Karpas-422 (cell line): ENCODE measurements at regions not wholly inside any gene's neighbourhood (a gene's known extent, or its start where the extent isn't known, plus 50 kb on each side); places are given as distances from the start of the nearest gene placed in this dataset.

Experiments used
- DNase-seq: peaks from one replicate; pipeline ENCODE4 v3.0.0-alpha.2; 2015
- H2AFZ ChIP-seq: fragments of 200-600 bp; sonication (generic); 2 replicates; pipeline ENCODE4 v1.6.1; 2014; ENCODE audit warnings: antibody characterized with exemption, low read length, mixed read lengths
- H3K27ac ChIP-seq: fragments of 200-600 bp; sonication (generic); 2 replicates; pipeline ENCODE4 v1.5.1; 2014; ENCODE audit warnings: mild to moderate bottlenecking, low read length, moderate library complexity
- H3K27me3 ChIP-seq: fragments of 200-600 bp; sonication (generic); 2 replicates; pipeline ENCODE4 v1.6.1; 2014; ENCODE audit warnings: low read length, mixed read lengths
- H3K36me3 ChIP-seq: fragments of 200-600 bp; sonication (generic); 2 replicates; pipeline ENCODE4 v1.6.1; 2014; ENCODE audit warnings: low read length, mixed read lengths; ENCODE audit not compliant: insufficient read depth
- H3K4me1 ChIP-seq: fragments of 200-600 bp; sonication (generic); 2 replicates; pipeline ENCODE4 v1.6.1; 2014; ENCODE audit warnings: mild to moderate bottlenecking, low read length, mixed read lengths
- H3K4me2 ChIP-seq: fragments of 200-600 bp; sonication (generic); 2 replicates; pipeline ENCODE4 v1.6.1; 2014; ENCODE audit warnings: low read length, low read depth, mild to moderate bottlenecking; ENCODE audit not compliant: poor library complexity, severe bottlenecking
- H3K4me3 ChIP-seq: fragments of 200-600 bp; sonication (generic); 2 replicates; pipeline ENCODE4 v1.5.1; 2014; ENCODE audit warnings: mild to moderate bottlenecking, antibody characterized with exemption, low read length, mixed read lengths
- H3K79me2 ChIP-seq: fragments of 200-600 bp; sonication (generic); 2 replicates; pipeline ENCODE4 v1.6.1; 2014; ENCODE audit warnings: mild to moderate bottlenecking, low read length, mixed read lengths
- H3K9ac ChIP-seq: fragments of 200-600 bp; sonication (generic); 2 replicates; pipeline ENCODE4 v1.6.0; 2014; ENCODE audit warnings: low read length
- H3K9me2 ChIP-seq: fragments of 200-600 bp; sonication (generic), shearing (Covaris generic); replicated peaks from 2 replicates; pipeline ENCODE4 v1.6.0; 2014; ENCODE audit warnings: mild to moderate bottlenecking, low read length, moderate library complexity; ENCODE audit not compliant: insufficient read depth
- H3K9me3 ChIP-seq: fragments of 300-700, 200-600 bp; sonication (generic); 2 replicates; pipeline ENCODE4 v1.6.1; 2014; ENCODE audit warnings: low read length, mixed read lengths
- H4K20me1 ChIP-seq: fragments of 200-600 bp; sonication (generic); 2 replicates; pipeline ENCODE4 v1.6.1; 2014; ENCODE audit warnings: mild to moderate bottlenecking, antibody characterized with exemption, low read length, low read depth; ENCODE audit not compliant: insufficient read depth

DNA sequence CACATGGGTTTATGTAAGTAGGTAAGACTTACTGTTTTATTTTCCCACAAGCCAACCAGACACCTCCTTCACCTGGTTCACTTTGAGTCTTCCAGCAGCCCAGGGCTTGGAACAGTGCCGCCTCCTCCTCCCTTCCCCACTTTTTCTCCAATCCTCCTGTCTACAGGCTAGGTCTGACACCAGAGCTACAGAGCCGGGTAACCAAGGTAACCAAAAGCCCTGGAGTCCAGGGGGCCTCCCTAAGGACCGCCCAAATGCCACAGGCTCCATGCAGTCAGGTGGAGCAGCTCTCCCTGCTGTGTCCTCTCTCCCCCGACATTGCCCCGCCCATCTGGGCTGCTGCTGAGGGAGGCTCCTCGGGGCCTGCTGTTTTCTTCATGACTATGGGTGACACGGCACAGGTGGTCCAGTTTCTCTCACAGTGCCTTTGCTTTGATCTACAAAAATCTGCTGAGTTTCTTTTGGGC is 138.0 kb upstream of the EFNA5 start:
- Histone ChIP-seq H3K9me2 (no peaks in the 10 kb centered on the region), H3K9ac (no peak overlapping the region), H3K4me2 (no peak overlapping the region), H4K20me1 (no peaks in the 10 kb centered on the region), H3K4me1 (no peaks in the 10 kb centered on the region), H3K79me2 (no peaks in the 10 kb centered on the region), H3K36me3 (no peaks in the 10 kb centered on the region), H3K4me3 (no peak overlapping the region), H3K9me3 (no peaks in the 10 kb centered on the region), H3K27me3 (no peaks in the 10 kb centered on the region), H2AFZ (no peak overlapping the region), H3K27ac (no peak overlapping the region)
- no peak for DNase-seq

GRCh38 chr5:107807431-107807830 is 136.7 kb upstream of the EFNA5 start:
- DNase-seq, result no peak
- Histone ChIP-seq H4K20me1 (no peaks in the 10 kb centered on the region), H3K4me1 (no peaks in the 10 kb centered on the region), H3K79me2 (no peaks in the 10 kb centered on the region), H3K36me3 (no peaks in the 10 kb centered on the region), H3K9ac (no peak overlapping the region), H3K9me3 (no peaks in the 10 kb centered on the region), H2AFZ (no peak overlapping the region), H3K4me3 (no peak overlapping the region), H3K4me2 (no peak overlapping the region), H3K9me2 (no peaks in the 10 kb centered on the region), H3K27ac (no peak overlapping the region), H3K27me3 (no peaks in the 10 kb centered on the region)

DNA sequence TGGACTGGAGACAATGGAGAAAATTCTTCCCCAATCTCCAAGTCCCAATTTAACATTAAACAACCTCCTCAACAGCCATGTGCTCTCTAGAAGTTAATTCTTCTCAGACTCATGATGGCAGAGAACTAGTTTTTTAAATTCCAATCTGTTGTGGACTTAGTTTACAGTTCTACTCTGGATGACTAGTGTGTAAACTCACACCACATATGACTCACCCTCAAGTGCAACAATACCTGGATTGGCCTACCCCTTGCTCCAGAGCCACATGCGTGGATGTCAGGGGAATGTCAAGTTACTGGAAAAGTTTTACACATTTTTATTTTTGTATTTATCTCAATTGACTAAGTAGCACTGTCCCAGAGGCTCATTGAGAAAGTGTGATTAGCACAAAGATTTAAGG is 136.0 kb upstream of the EFNA5 start:
- Histone ChIP-seq H3K9ac (no peak overlapping the region), H3K4me2 (no peak overlapping the region), H3K4me1 (no peaks in the 10 kb centered on the region), H2AFZ (no peak overlapping the region), H3K79me2 (no peaks in the 10 kb centered on the region), H3K27me3 (no peaks in the 10 kb centered on the region), H3K9me3 (no peaks in the 10 kb centered on the region), H3K27ac (no peak overlapping the region), H3K9me2 (no peaks in the 10 kb centered on the region), H3K36me3 (no peaks in the 10 kb centered on the region), H3K4me3 (no peak overlapping the region), H4K20me1 (no peaks in the 10 kb centered on the region)
- no peak for DNase-seq

- H3K9me3 ChIP-seq, result no peaks in the 10 kb centered on the region
- no peak overlapping the region for H3K9ac ChIP-seq
- no peaks in the 10 kb centered on the region for H3K4me1 ChIP-seq
- no peak overlapping the region for H3K27ac ChIP-seq
- H3K4me2 ChIP-seq, result no peak overlapping the region
- H3K36me3 ChIP-seq, result no peaks in the 10 kb centered on the region
- H4K20me1 ChIP-seq, result no peaks in the 10 kb centered on the region
- DNase-seq, result no peak
- H3K79me2 ChIP-seq, result no peaks in the 10 kb centered on the region
- no peaks in the 10 kb centered on the region for H3K27me3 ChIP-seq
- no peak overlapping the region for H2AFZ ChIP-seq
- no peak overlapping the region for H3K4me3 ChIP-seq
- no peaks in the 10 kb centered on the region for H3K9me2 ChIP-seq
These were observed 135.5 kb upstream of the EFNA5 start for GRCh38 chr5:107806271-107806670.

DNA sequence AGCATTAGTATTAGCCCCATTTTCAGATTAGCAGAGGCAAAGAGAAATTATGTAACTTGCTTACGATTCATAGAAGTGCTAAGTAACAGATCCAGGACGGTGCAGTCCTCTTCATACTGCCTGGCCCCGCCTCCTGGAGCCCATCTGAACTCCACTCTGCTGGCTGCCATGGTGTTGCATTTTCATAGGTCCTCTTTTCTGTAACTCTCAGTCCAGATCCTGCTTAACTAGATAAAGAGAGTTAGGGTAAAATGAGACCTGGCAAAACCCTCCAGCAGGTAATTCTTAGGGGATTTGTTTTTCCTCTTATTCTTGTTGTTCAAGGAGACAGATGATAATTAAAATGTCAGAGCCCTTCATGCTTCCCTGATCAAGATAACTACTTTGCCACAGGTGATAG is 135.1 kb upstream of the EFNA5 start:
- no peaks in the 10 kb centered on the region for H3K4me1 ChIP-seq

DNA sequence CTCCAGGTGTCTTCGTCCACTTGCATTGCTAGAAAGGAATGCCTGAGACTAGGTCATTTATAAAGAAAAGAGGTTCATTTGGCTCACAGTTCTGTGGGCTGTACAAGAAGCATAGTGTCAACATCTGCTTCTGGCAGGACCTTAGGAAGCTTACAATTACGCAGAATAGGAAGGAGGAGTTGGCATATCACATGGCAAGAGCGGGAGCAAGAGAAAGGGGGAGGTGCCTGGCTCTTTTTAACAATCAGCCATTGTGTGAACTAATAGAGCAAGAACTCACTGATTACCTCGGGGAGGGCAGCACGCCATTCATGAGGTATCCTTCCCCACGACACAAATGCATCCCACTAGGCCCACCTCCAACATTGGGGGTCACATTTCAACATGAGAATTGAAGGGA is 134.4 kb upstream of the EFNA5 start:
- no peak overlapping the region for H2AFZ ChIP-seq
- no peak overlapping the region for H3K27ac ChIP-seq
- H3K4me3 ChIP-seq, result no peak overlapping the region
- DNase-seq, result no peak
- no peaks in the 10 kb centered on the region for H3K9me3 ChIP-seq
- no peaks in the 10 kb centered on the region for H4K20me1 ChIP-seq
- H3K36me3 ChIP-seq, result no peaks in the 10 kb centered on the region
- no peak overlapping the region for H3K4me2 ChIP-seq
- no peaks in the 10 kb centered on the region for H3K9me2 ChIP-seq
- H3K79me2 ChIP-seq, result no peaks in the 10 kb centered on the region
- no peaks in the 10 kb centered on the region for H3K27me3 ChIP-seq
- H3K4me1 ChIP-seq, result no peaks in the 10 kb centered on the region
- no peak overlapping the region for H3K9ac ChIP-seq

More for the DNA sequence above, 135.1 kb upstream of the EFNA5 start:
- H3K27ac ChIP-seq, result no peak overlapping the region
- H4K20me1 ChIP-seq, result no peaks in the 10 kb centered on the region
- H3K9me3 ChIP-seq, result no peaks in the 10 kb centered on the region
- H3K27me3 ChIP-seq, result no peaks in the 10 kb centered on the region
- H3K4me2 ChIP-seq, result no peak overlapping the region
- no peak overlapping the region for H2AFZ ChIP-seq
- H3K79me2 ChIP-seq, result no peaks in the 10 kb centered on the region
- no peak for DNase-seq
- no peak overlapping the region for H3K9ac ChIP-seq
- H3K9me2 ChIP-seq, result no peaks in the 10 kb centered on the region
- H3K4me3 ChIP-seq, result no peak overlapping the region
- no peaks in the 10 kb centered on the region for H3K36me3 ChIP-seq

DNA sequence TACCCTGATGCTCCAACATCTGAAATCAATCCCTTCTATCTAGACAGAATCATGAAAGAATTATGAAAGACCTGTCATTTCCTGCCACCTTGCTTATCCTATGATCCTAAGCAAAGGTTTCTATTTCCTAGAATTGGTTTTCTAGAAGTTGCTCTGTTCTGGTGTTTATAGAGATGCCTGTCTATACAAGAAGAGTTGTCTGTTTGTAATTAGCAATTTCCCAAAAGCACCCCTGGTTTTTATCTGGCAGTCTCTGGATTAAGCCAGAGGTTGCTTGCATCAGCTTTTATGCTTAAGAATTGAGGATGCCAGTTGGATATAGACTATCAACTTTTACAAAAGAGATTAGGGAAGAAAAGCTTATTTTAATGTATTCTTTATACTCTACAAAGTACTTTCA is 133.0 kb upstream of the EFNA5 start:
- Histone ChIP-seq H3K79me2 (no peaks in the 10 kb centered on the region), H3K9me3 (no peaks in the 10 kb centered on the region), H3K27ac (no peak overlapping the region), H3K4me2 (no peak overlapping the region), H3K4me3 (no peak overlapping the region), H2AFZ (no peak overlapping the region), H4K20me1 (no peaks in the 10 kb centered on the region), H3K9me2 (no peaks in the 10 kb centered on the region), H3K36me3 (no peaks in the 10 kb centered on the region), H3K9ac (no peak overlapping the region), H3K27me3 (no peaks in the 10 kb centered on the region), H3K4me1 (no peaks in the 10 kb centered on the region)
- no peak for DNase-seq

GRCh38 chr5:107801061-107801460 is 130.3 kb upstream of the EFNA5 start:
- H3K4me1 ChIP-seq, result no peaks in the 10 kb centered on the region
- H3K27ac ChIP-seq, result no peak overlapping the region

DNA sequence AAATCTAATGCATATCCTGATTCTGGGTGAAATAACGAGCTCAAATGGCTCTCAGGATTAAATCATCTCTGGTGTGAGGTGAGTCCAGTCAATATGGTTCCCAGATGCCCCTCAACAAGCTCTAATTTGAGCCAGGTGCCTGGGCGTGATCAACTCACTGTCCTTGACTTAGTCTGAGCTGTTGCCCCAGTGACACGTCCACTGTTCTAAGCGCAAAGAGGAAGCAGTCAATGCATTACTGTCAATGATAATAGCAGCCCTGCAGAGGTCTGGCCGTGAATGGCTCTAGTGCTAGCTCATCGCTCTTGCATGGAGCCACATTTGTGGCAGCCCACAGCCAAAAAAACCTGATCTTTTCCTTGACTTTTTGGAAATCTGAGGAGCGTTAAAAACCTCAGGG is 128.6 kb upstream of the EFNA5 start:
- H3K9me2 ChIP-seq, result no peaks in the 10 kb centered on the region

More at GRCh38 chr5:107801061-107801460, 130.3 kb upstream of the EFNA5 start:
- H2AFZ ChIP-seq, result no peak overlapping the region
- DNase-seq, result no peak
- no peak overlapping the region for H3K4me3 ChIP-seq
- no peaks in the 10 kb centered on the region for H3K9me3 ChIP-seq
- no peaks in the 10 kb centered on the region for H3K9me2 ChIP-seq
- no peaks in the 10 kb centered on the region for H4K20me1 ChIP-seq
- H3K27me3 ChIP-seq, result no peaks in the 10 kb centered on the region
- H3K4me2 ChIP-seq, result no peak overlapping the region
- no peak overlapping the region for H3K9ac ChIP-seq
- no peaks in the 10 kb centered on the region for H3K79me2 ChIP-seq
- no peaks in the 10 kb centered on the region for H3K36me3 ChIP-seq

More for the DNA sequence above, 128.6 kb upstream of the EFNA5 start:
- Histone ChIP-seq H3K4me1 (no peaks in the 10 kb centered on the region), H3K27ac (no peak overlapping the region), H3K27me3 (no peaks in the 10 kb centered on the region), H3K4me3 (no peak overlapping the region), H3K9ac (no peak overlapping the region), H3K9me3 (no peaks in the 10 kb centered on the region), H4K20me1 (no peaks in the 10 kb centered on the region), H3K36me3 (no peaks in the 10 kb centered on the region), H2AFZ (no peak overlapping the region), H3K4me2 (no peak overlapping the region), H3K79me2 (no peaks in the 10 kb centered on the region)
- DNase-seq, result no peak
